H1 (cell line): ENCODE measurements at regions not wholly inside any gene's neighbourhood (a gene's known extent, or its start where the extent isn't known, plus 50 kb on each side); places are given as distances from the start of the nearest gene placed in this dataset.

Experiments
- CTCF ChIA-PET: fragments of 300-600 bp; sonication (Branson Sonifier 250); formaldehyde crosslinking; loops from one replicate; lab custom pipeline; 2021; ENCODE audit not compliant: partially characterized antibody; lab: Charles Lee
- POLR2A ChIA-PET: fragments of 300-600 bp; sonication (Branson Sonifier 250); formaldehyde crosslinking; loops from one replicate; lab custom pipeline; 2021; ENCODE audit warnings: inconsistent platforms; ENCODE audit not compliant: partially characterized antibody; lab: Charles Lee
- DNase-seq, 2 experiments: peaks; one replicate each; pipeline versions ENCODE4 v3.0.0 to v3.0.0-alpha.2; 2010 to 2022; ENCODE audit warnings: low spot score in 2 of 2, low read depth in 1 of 2, mixed read lengths in 1 of 2
- FAIRE-seq: peaks from 2 replicates; lab custom pipeline; 2011; peaks lifted over from hg19 to GRCh38; lab: Jason Lieb, UNC
- H2AFZ ChIP-seq: 2 replicates; pipeline ENCODE4 v1.8.1; 2012; ENCODE audit warnings: low read length, inconsistent platforms
- H2AK5ac ChIP-seq: 2 replicates; pipeline ENCODE4 v1.6.1; 2013; ENCODE audit warnings: low read depth, low read length
- H2BK120ac ChIP-seq: replicated peaks from 2 replicates; pipeline ENCODE3; 2013; ENCODE audit warnings: low read depth, low read length, inconsistent platforms
- H2BK12ac ChIP-seq: 2 replicates; pipeline ENCODE4 v1.6.1; 2013; ENCODE audit warnings: low read depth, low read length
- H2BK15ac ChIP-seq: 2 replicates; pipeline ENCODE4 v1.6.1; 2013; ENCODE audit warnings: low read length
- H2BK20ac ChIP-seq: 2 replicates; pipeline ENCODE4 v1.6.1; 2013; ENCODE audit warnings: low read length
- H2BK5ac ChIP-seq: 2 replicates; pipeline ENCODE4 v1.6.1; 2013; ENCODE audit warnings: low read depth, low read length
- H3K14ac ChIP-seq: 2 replicates; pipeline ENCODE4 v1.6.1; 2013; ENCODE audit warnings: inconsistent platforms; ENCODE audit not compliant: insufficient read length
- H3K18ac ChIP-seq: 2 replicates; pipeline ENCODE4 v1.6.1; 2013; ENCODE audit warnings: low read length; ENCODE audit errors: extremely low read depth
- H3K23ac ChIP-seq: 2 replicates; pipeline ENCODE4 v1.6.1; 2013; ENCODE audit warnings: inconsistent platforms; ENCODE audit not compliant: insufficient read length
- H3K23me2 ChIP-seq: 2 replicates; pipeline ENCODE4 v1.6.1; 2013; ENCODE audit warnings: low read depth, low read length
- H3K27ac ChIP-seq: 2 replicates; pipeline ENCODE4 v1.6.1; 2011; ENCODE audit warnings: low read depth, low read length, inconsistent platforms
- H3K27me3 ChIP-seq, 4 experiments: replicated peaks in 1 of 4; 1 replicate in 1 of 4; 2 replicates in 3 of 4; pipeline versions ENCODE4 v1.6.1 to v1.8.1; 2011 to 2013; ENCODE audit warnings: low read length in 3 of 4, mild to moderate bottlenecking in 3 of 4, inconsistent platforms in 2 of 4, mixed read lengths in 2 of 4, moderate library complexity in 1 of 4; ENCODE audit not compliant: control insufficient read depth in 3 of 4, insufficient read depth in 3 of 4; ENCODE audit errors: extremely low read depth in 1 of 4
- H3K36me3 ChIP-seq, 4 experiments: 2 replicates each; pipeline versions ENCODE4 v1.6.1 to v1.8.1; 2011 to 2013; ENCODE audit warnings: mild to moderate bottlenecking in 4 of 4, low read length in 3 of 4, moderate library complexity in 2 of 4, control low read depth in 1 of 4, inconsistent platforms in 1 of 4; ENCODE audit not compliant: insufficient read depth in 4 of 4, control insufficient read depth in 2 of 4
- H3K4ac ChIP-seq: replicated peaks from 2 replicates; pipeline ENCODE3; 2013; ENCODE audit warnings: low read length, low read depth, mixed read lengths, inconsistent platforms; ENCODE audit not compliant: insufficient read length
- H3K4me1 ChIP-seq, 4 experiments: replicated peaks in 1 of 4; 1 replicate in 1 of 4; 2 replicates in 3 of 4; pipeline versions ENCODE4 v1.6.1 to v1.8.1; 2011 to 2013; ENCODE audit warnings: low read length in 3 of 4, inconsistent platforms in 2 of 4, mixed read lengths in 1 of 4; ENCODE audit not compliant: insufficient read depth in 4 of 4, control insufficient read depth in 3 of 4
- H3K4me2 ChIP-seq, 2 experiments: 2 replicates each; pipeline versions ENCODE4 v1.6.1 to v1.8.1; 2011 to 2013; ENCODE audit warnings: low read depth in 2 of 2, low read length in 2 of 2, control low read depth in 1 of 2, inconsistent platforms in 1 of 2, mild to moderate bottlenecking in 1 of 2; ENCODE audit not compliant: insufficient read depth in 1 of 2
- H3K4me3 ChIP-seq, 4 experiments: fragments of 200-600, 300-600 bp in 1 of 4; sonication (generic), shearing (Covaris generic), sonication (Bioruptor Twin) in 1 of 4; 2 replicates each; pipeline versions ENCODE4 v1.5.1 to v1.8.1; 2011 to 2016; ENCODE audit warnings: low read length in 4 of 4, low read depth in 3 of 4, control low read depth in 2 of 4, inconsistent platforms in 2 of 4, mild to moderate bottlenecking in 2 of 4, mixed read lengths in 1 of 4, moderate library complexity in 1 of 4; ENCODE audit not compliant: insufficient read depth in 2 of 4; ENCODE audit errors: extremely low read depth in 1 of 4
- H3K56ac ChIP-seq: replicated peaks from 2 replicates; pipeline ENCODE3; 2013; ENCODE audit warnings: low read depth, mild to moderate bottlenecking, mixed read lengths, low read length, inconsistent platforms; ENCODE audit not compliant: insufficient read length
- H3K79me1 ChIP-seq: 2 replicates; pipeline ENCODE4 v1.6.1; 2013; ENCODE audit warnings: low read depth, low read length, control low read depth
- H3K79me2 ChIP-seq, 2 experiments: 2 replicates each; pipeline versions ENCODE4 v1.6.1 to v1.8.1; 2012 to 2013; ENCODE audit warnings: low read length in 2 of 2, mild to moderate bottlenecking in 2 of 2, inconsistent platforms in 1 of 2; ENCODE audit not compliant: insufficient read depth in 2 of 2, control insufficient read depth in 1 of 2
- H3K9ac ChIP-seq, 4 experiments: replicated peaks in 1 of 4; 1 replicate in 1 of 4; 2 replicates in 3 of 4; pipeline versions ENCODE4 v1.6.1 to v1.8.1; 2011 to 2013; ENCODE audit warnings: low read depth in 3 of 4, low read length in 3 of 4, control low read depth in 2 of 4, mild to moderate bottlenecking in 2 of 4, moderate library complexity in 2 of 4, inconsistent platforms in 1 of 4; ENCODE audit errors: extremely low read depth in 1 of 4
- H3K9me3 ChIP-seq, 2 experiments: 2 replicates each; pipeline versions ENCODE4 v1.6.1 to v1.8.1; 2012 to 2013; ENCODE audit warnings: mild to moderate bottlenecking in 2 of 2, moderate library complexity in 2 of 2, control low read depth in 1 of 2, inconsistent platforms in 1 of 2, low read depth in 1 of 2, low read length in 1 of 2, mixed read lengths in 1 of 2; ENCODE audit not compliant: insufficient read depth in 2 of 2
- H4K20me1 ChIP-seq, 2 experiments: replicated peaks in 1 of 2; 2 replicates each; pipeline versions ENCODE3 to v1.8.1; 2011 to 2013; ENCODE audit warnings: inconsistent platforms in 2 of 2, low read length in 2 of 2, mild to moderate bottlenecking in 1 of 2; ENCODE audit not compliant: insufficient read depth in 2 of 2, control insufficient read depth in 1 of 2
- H4K5ac ChIP-seq: 2 replicates; pipeline ENCODE4 v1.6.1; 2013; ENCODE audit warnings: low read length, low read depth, mixed read lengths, inconsistent platforms; ENCODE audit not compliant: insufficient read length
- H4K8ac ChIP-seq: 2 replicates; pipeline ENCODE4 v1.8.0; 2013; ENCODE audit warnings: mild to moderate bottlenecking, moderate library complexity, low read length, inconsistent platforms; ENCODE audit not compliant: insufficient read depth; ENCODE audit errors: extremely low read depth
- H4K91ac ChIP-seq: replicated peaks from 2 replicates; pipeline ENCODE3; 2013; ENCODE audit warnings: low read length, mixed read lengths, inconsistent platforms; ENCODE audit not compliant: insufficient read length
- NANOG ChIP-seq: IDR thresholded peaks from 2 replicates; pipeline ENCODE4 v1.6.1; 2011; ENCODE audit warnings: low read length, low read depth, mild to moderate bottlenecking, inconsistent platforms; ENCODE audit not compliant: insufficient read depth, poor library complexity, severe bottlenecking
- SIRT6 ChIP-seq: IDR thresholded peaks from one replicate; pipeline ENCODE4 v1.7.1; 2012; ENCODE audit warnings: low read length, inconsistent platforms
- SP1 ChIP-seq: IDR thresholded peaks from 2 replicates; pipeline ENCODE4 v1.6.1; 2011; ENCODE audit warnings: low read depth, low read length
- YY1 ChIP-seq: IDR thresholded peaks from 2 replicates; pipeline ENCODE4 v1.6.1; 2011; ENCODE audit warnings: low read depth, mild to moderate bottlenecking, low read length
- WGBS, 2 experiments: shearing (Covaris generic) in 1 of 2; methylation state at CpG; one replicate each; pipeline versions ENCODE4 v1.1.6 to v1.1.7; 2013 to 2015; ENCODE audit warnings: low lambda C conversion rate in 2 of 2, mixed read lengths in 2 of 2, inconsistent platforms in 1 of 2, low coverage in 1 of 2, missing lambda C conversion rate in 1 of 2; ENCODE audit not compliant: insufficient replicate concordance in 2 of 2, insufficient coverage in 1 of 2, insufficient read length in 1 of 2; ENCODE audit errors: extremely low coverage in 1 of 2, missing lambda C conversion rate in 1 of 2; 5-methylcytosine and 5-hydroxymethylcytosine counted together

- Histone ChIP-seq H2BK15ac (no peak overlapping the region), H4K5ac (no peak overlapping the region), H3K79me2 (no peaks in the 10 kb centered on the region), H2BK20ac (no peak overlapping the region), H2AK5ac (no peak overlapping the region), H3K4ac (no peak overlapping the region), H3K56ac (no peak overlapping the region), H3K23ac (no peak overlapping the region), H3K4me3 (no peak overlapping the region), H2BK5ac (no peak overlapping the region), H2BK12ac (no peak overlapping the region), H4K20me1 (no peaks in the 10 kb centered on the region), H4K8ac (no peak overlapping the region), H3K18ac (no peak overlapping the region), H4K91ac (no peak overlapping the region), H3K27me3 (no peaks in the 10 kb centered on the region), H3K14ac (no peak overlapping the region), H3K9ac (no peak overlapping the region), H3K27ac (no peak overlapping the region), H2AFZ (no peak overlapping the region), H3K9me3 (peaks cover 0 to 12% of the 10 kb centered on the region in 2 experiments; a peak in 1 of 4 replicates), H3K4me2 (no peak overlapping the region), H3K4me1 (no peaks in the 10 kb centered on the region), H3K36me3 (no peaks in the 10 kb centered on the region), H3K23me2 (no peaks in the 10 kb centered on the region), H2BK120ac (no peak overlapping the region), H3K79me1 (no peaks in the 10 kb centered on the region)
- POLR2A ChIA-PET, result no interaction called here
- FAIRE-seq (no peak), DNase-seq (no peak)
- 81% methylated on average over 8 of the region's 23 CpGs; no CpG with 5 or more reads in 1 of the 2 experiments for WGBS, 2 experiments
- CTCF ChIA-PET, result no interaction called here
- TF ChIP-seq SIRT6 (no peak), YY1 (no peak), SP1 (no peak), NANOG (no peak)
Observed at GRCh38 chr6:23855497-23856116, 270.4 kb upstream of the NRSN1 start.
